IMR-90 (cell line): ENCODE measurements at regions not wholly inside any gene's neighbourhood (a gene's known extent, or its start where the extent isn't known, plus 50 kb on each side); places are given as distances from the start of the nearest gene placed in this dataset.

ENCODE experiments used
- POLR2A ChIP-seq: IDR thresholded peaks from 2 replicates; pipeline ENCODE4 v1.6.1; 2012; ENCODE audit warnings: mild to moderate bottlenecking, low read depth, low read length
- RAD21 ChIP-seq: IDR thresholded peaks from 2 replicates; pipeline ENCODE4 v1.6.1; 2012; ENCODE audit warnings: low read length, improper control_type of control experiment
- SMC3 ChIP-seq: fragments of 150-350 bp; IDR thresholded peaks from 2 replicates; pipeline ENCODE4 v1.6.1; 2016; ENCODE audit warnings: low read depth, mild to moderate bottlenecking, antibody characterized with exemption, low read length, moderate library complexity
- TF ChIP-seq, protein P1 (sequence below): conservative IDR thresholded peaks from 2 replicates; pipeline ENCODE4 v1.5.1; 2012; ENCODE audit warnings: mild to moderate bottlenecking, low read depth, low read length, improper control_type of control experiment

DNA sequence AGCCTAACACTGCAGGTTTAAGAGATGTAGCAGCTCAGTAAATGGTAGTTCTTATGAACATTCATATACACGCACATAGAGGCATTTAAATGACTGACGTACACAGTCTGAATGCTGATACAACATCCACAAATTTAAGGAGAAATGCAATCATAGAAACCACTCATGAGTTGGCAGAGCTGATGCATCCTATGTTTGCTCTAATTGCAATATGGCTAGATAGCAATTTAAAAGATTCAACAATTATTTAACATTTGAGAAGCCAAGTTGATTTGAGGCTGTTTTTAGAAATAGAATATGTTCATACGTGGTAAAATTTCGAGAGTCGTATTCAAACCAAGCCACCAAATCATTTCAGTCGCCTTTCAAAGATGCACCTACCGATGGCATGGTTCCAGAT is 135.6 kb downstream of the PFKFB3 start:
- TF ChIP-seq, protein P1, sequence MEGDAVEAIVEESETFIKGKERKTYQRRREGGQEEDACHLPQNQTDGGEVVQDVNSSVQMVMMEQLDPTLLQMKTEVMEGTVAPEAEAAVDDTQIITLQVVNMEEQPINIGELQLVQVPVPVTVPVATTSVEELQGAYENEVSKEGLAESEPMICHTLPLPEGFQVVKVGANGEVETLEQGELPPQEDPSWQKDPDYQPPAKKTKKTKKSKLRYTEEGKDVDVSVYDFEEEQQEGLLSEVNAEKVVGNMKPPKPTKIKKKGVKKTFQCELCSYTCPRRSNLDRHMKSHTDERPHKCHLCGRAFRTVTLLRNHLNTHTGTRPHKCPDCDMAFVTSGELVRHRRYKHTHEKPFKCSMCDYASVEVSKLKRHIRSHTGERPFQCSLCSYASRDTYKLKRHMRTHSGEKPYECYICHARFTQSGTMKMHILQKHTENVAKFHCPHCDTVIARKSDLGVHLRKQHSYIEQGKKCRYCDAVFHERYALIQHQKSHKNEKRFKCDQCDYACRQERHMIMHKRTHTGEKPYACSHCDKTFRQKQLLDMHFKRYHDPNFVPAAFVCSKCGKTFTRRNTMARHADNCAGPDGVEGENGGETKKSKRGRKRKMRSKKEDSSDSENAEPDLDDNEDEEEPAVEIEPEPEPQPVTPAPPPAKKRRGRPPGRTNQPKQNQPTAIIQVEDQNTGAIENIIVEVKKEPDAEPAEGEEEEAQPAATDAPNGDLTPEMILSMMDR, result no peak
- no peak for TF ChIP-seq POLR2A
- TF ChIP-seq RAD21, result no peak
- TF ChIP-seq SMC3, result no peak
